Liver (tissue), 8 donors: ENCODE measurements at regions not wholly inside any gene's neighbourhood (a gene's known extent, or its start where the extent isn't known, plus 50 kb on each side); places are given as distances from the start of the nearest gene placed in this dataset.
"Not testable (repeated sequence)": the region's sequence is repeated elsewhere in the genome, so short reads cannot be mapped to it uniquely, and the experiment has no call there.

Experiments
- DNase-seq: peaks from one replicate; pipeline ENCODE4 v3.0.0-alpha.2; 2017; ENCODE audit warnings: low spot score
- H3K27ac ChIP-seq, 2 donors: one replicate each; pipeline ENCODE4 v1.7.0; 2013; ENCODE audit warnings: inconsistent platforms in 2 of 2, low read length in 2 of 2, control low read depth in 1 of 2, low read depth in 1 of 2, mild to moderate bottlenecking in 1 of 2
- H3K27me3 ChIP-seq, 4 donors: one replicate each; pipeline versions ENCODE4 v1.6.1 to v1.7.0; 2013; ENCODE audit warnings: low read length in 3 of 4, inconsistent platforms in 1 of 4, mild to moderate bottlenecking in 1 of 4, moderate library complexity in 1 of 4; ENCODE audit not compliant: control insufficient read depth in 4 of 4, insufficient read depth in 4 of 4
- H3K36me3 ChIP-seq, 4 donors: one replicate each; pipeline versions ENCODE4 v1.6.1 to v1.7.0; 2013; ENCODE audit warnings: low read length in 3 of 4, mild to moderate bottlenecking in 3 of 4, low read depth in 1 of 4, moderate library complexity in 1 of 4; ENCODE audit not compliant: control insufficient read depth in 4 of 4, insufficient read depth in 3 of 4
- H3K4me1 ChIP-seq, 4 donors: one replicate each; pipeline versions ENCODE4 v1.6.1 to v1.7.0; 2013; ENCODE audit warnings: low read length in 3 of 4, mild to moderate bottlenecking in 3 of 4, moderate library complexity in 1 of 4; ENCODE audit not compliant: control insufficient read depth in 4 of 4, insufficient read depth in 4 of 4
- H3K4me3 ChIP-seq, 3 donors: one replicate each; pipeline versions ENCODE4 v1.6.1 to v1.7.0; 2013; ENCODE audit warnings: low read length in 3 of 3, control low read depth in 1 of 3, low read depth in 1 of 3, mild to moderate bottlenecking in 1 of 3
- H3K9ac ChIP-seq, 2 donors: one replicate each; pipeline ENCODE4 v1.7.0; 2013; ENCODE audit warnings: low read length in 2 of 2, mild to moderate bottlenecking in 2 of 2, moderate library complexity in 2 of 2, control low read depth in 1 of 2, low read depth in 1 of 2
- H3K9me3 ChIP-seq, 4 donors: one replicate each; pipeline versions ENCODE4 v1.6.1 to v1.7.0; 2013; ENCODE audit warnings: low read length in 3 of 4; ENCODE audit not compliant: control insufficient read depth in 4 of 4
- EGR1 ChIP-seq, 2 donors: IDR thresholded peaks; 2 replicates each; pipeline ENCODE4 v1.6.1; 2016 to 2018; ENCODE audit warnings: antibody characterized with exemption in 2 of 2, low read depth in 2 of 2
- FOXA1 ChIP-seq: IDR thresholded peaks from 2 replicates; pipeline ENCODE4 v1.6.1; 2016; ENCODE audit warnings: antibody characterized with exemption
- FOXA2 ChIP-seq: IDR thresholded peaks from 2 replicates; pipeline ENCODE4 v1.6.1; 2016; ENCODE audit warnings: antibody characterized with exemption
- GABPA ChIP-seq, 2 donors: IDR thresholded peaks in 1 of 2; conservative IDR thresholded peaks in 1 of 2; 2 replicates each; pipeline ENCODE4 v1.6.1; 2016; ENCODE audit warnings: antibody characterized with exemption in 2 of 2, mild to moderate bottlenecking in 1 of 2, moderate library complexity in 1 of 2
- HNF4A ChIP-seq, 2 donors: conservative IDR thresholded peaks; 2 replicates each; pipeline ENCODE4 v1.6.1; 2016; ENCODE audit warnings: antibody characterized with exemption in 2 of 2, mild to moderate bottlenecking in 2 of 2
- JUND ChIP-seq, 2 donors: IDR thresholded peaks; 2 replicates each; pipeline ENCODE4 v1.6.1; 2016; ENCODE audit warnings: antibody characterized with exemption in 2 of 2
- NR2F2 ChIP-seq: IDR thresholded peaks from 2 replicates; pipeline ENCODE4 v1.6.1; 2016; ENCODE audit warnings: antibody characterized with exemption
- RAD21 ChIP-seq, 2 donors: IDR thresholded peaks; 2 replicates each; pipeline ENCODE4 v1.6.1; 2016; ENCODE audit warnings: antibody characterized with exemption in 2 of 2, mild to moderate bottlenecking in 2 of 2
- REST ChIP-seq: IDR thresholded peaks from 2 replicates; pipeline ENCODE4 v1.6.1; 2016; ENCODE audit warnings: antibody characterized with exemption, mild to moderate bottlenecking
- RXRA ChIP-seq, 2 donors: IDR thresholded peaks; 2 replicates each; pipeline ENCODE4 v1.6.1; 2017 to 2018; ENCODE audit warnings: antibody characterized with exemption in 2 of 2, mild to moderate bottlenecking in 1 of 2
- SP1 ChIP-seq: IDR thresholded peaks from 2 replicates; pipeline ENCODE4 v1.6.1; 2018; ENCODE audit warnings: antibody characterized with exemption, mild to moderate bottlenecking
- TAF1 ChIP-seq: conservative IDR thresholded peaks from 2 replicates; pipeline ENCODE4 v1.6.1; 2016; ENCODE audit warnings: antibody characterized with exemption, mild to moderate bottlenecking
- YY1 ChIP-seq: IDR thresholded peaks from 2 replicates; pipeline ENCODE4 v1.6.1; 2016; ENCODE audit warnings: antibody characterized with exemption, mild to moderate bottlenecking
- WGBS: extraction: QIAGEN DNeasy Blood & Tissue Kit; methylation state at CpG from one replicate; pipeline ENCODE4 v1.1.7; 2013; 5-methylcytosine and 5-hydroxymethylcytosine counted together
- TF ChIP-seq, protein P1 (sequence below): fragments of 150-350 bp; IDR thresholded peaks from 2 replicates; pipeline ENCODE4 v1.5.1; 2017; ENCODE audit warnings: improper control_type of control experiment, low read depth, low read length; ENCODE audit not compliant: missing input control
- TF ChIP-seq, protein P2 (sequence below): IDR thresholded peaks from 2 replicates; pipeline ENCODE4 v1.6.1; 2016; ENCODE audit warnings: antibody characterized with exemption
- TF ChIP-seq, protein P3 (sequence below): IDR thresholded peaks from 2 replicates; pipeline ENCODE4 v1.6.1; 2016; ENCODE audit warnings: antibody characterized with exemption
- donor health status: healthy.
- donor health status: healthy.
- donor health status: healthy.
- donor health status: healthy.
- donor health status: healthy.

- H3K27ac ChIP-seq: no peak overlapping the region
- TF ChIP-seq, protein P1, sequence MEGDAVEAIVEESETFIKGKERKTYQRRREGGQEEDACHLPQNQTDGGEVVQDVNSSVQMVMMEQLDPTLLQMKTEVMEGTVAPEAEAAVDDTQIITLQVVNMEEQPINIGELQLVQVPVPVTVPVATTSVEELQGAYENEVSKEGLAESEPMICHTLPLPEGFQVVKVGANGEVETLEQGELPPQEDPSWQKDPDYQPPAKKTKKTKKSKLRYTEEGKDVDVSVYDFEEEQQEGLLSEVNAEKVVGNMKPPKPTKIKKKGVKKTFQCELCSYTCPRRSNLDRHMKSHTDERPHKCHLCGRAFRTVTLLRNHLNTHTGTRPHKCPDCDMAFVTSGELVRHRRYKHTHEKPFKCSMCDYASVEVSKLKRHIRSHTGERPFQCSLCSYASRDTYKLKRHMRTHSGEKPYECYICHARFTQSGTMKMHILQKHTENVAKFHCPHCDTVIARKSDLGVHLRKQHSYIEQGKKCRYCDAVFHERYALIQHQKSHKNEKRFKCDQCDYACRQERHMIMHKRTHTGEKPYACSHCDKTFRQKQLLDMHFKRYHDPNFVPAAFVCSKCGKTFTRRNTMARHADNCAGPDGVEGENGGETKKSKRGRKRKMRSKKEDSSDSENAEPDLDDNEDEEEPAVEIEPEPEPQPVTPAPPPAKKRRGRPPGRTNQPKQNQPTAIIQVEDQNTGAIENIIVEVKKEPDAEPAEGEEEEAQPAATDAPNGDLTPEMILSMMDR: no peak
- TF ChIP-seq NR2F2 (no peak), REST (no peak), SP1 (no peak), EGR1 (IDR thresholded peaks at IDR 0.05; ENCODE audit: low read depth in 2 of 2) (no peak), GABPA (IDR thresholded peaks at IDR 0.05 in 1 of 2, conservative IDR thresholded peaks at IDR 0.05 in 1 of 2) (no peak), YY1 (no peak), FOXA2 (no peak), JUND (IDR thresholded peaks at IDR 0.05) (no peak), RAD21 (IDR thresholded peaks at IDR 0.05) (no peak), FOXA1 (no peak), RXRA (IDR thresholded peaks at IDR 0.05) (no peak)
- TF ChIP-seq, protein P2, sequence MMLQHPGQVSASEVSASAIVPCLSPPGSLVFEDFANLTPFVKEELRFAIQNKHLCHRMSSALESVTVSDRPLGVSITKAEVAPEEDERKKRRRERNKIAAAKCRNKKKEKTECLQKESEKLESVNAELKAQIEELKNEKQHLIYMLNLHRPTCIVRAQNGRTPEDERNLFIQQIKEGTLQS: no peak
- TF ChIP-seq, protein P3, sequence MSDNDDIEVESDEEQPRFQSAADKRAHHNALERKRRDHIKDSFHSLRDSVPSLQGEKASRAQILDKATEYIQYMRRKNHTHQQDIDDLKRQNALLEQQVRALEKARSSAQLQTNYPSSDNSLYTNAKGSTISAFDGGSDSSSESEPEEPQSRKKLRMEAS: no peak
- H3K9me3 ChIP-seq: no peaks in the 10 kb centered on the region
- H3K4me1 ChIP-seq: no peaks in the 10 kb centered on the region
- no peaks in the 10 kb centered on the region for H3K36me3 ChIP-seq
- H3K27me3 ChIP-seq: no peaks in the 10 kb centered on the region
- WGBS: 93% methylated on average over 4 of the region's 4 CpGs
- no peak overlapping the region for H3K4me3 ChIP-seq
- no peak overlapping the region for H3K9ac ChIP-seq
- DNase-seq: no peak
Observed at GRCh38 chr7:54947266-54947665, 71.6 kb upstream of the EGFR start.

DNA sequence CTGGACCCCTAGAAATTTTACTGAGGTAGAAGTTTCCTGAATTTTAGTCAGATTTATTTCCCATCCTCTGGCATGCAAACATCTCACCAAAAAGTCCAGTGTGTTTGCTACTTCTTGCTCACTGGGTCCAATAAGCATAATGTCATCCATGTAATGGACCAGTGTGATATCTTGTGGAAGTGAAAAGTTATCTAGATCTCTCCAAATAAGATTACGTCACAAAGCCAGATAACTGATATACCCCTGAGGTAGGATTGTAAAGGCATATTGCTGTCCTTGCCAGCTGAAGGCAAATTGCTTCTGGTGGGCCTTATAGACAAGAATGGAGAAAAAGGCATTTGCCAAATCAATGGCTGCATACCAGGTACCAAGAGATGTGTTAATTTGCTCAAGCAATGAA lies 69.3 kb upstream of the EGFR start:
- not testable (repeated sequence) for H3K4me1 ChIP-seq, H3K9ac ChIP-seq, H3K36me3 ChIP-seq, DNase-seq, H3K4me3 ChIP-seq, H3K27me3 ChIP-seq, H3K27ac ChIP-seq, H3K9me3 ChIP-seq
- WGBS: 95% methylated on average over 1 of the region's 1 CpG

DNA sequence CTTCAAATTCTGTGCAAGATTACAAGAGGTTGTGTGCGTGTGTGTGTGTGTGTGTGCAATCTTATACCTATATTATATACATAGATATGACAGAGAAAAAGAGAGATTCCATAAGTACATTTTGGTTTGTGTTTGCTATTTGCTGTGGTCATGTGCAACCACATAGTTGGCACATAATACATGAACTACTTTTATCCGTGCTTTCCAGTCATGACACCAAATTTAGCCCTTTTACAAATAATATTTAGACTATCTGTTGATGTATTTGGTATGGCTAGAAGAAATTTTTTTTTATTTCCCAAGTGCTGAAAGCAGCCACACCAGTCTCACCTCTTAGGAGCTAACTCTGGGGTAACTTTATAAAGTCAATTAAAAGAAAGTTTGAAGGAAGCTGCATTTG lies 63.5 kb upstream of the EGFR start:
- Histone ChIP-seq H3K36me3 (no peaks in the 10 kb centered on the region), H3K4me1 (no peaks in the 10 kb centered on the region), H3K4me3 (no peak overlapping the region), H3K9me3 (no peaks in the 10 kb centered on the region), H3K27ac (no peak overlapping the region), H3K9ac (no peak overlapping the region), H3K27me3 (no peaks in the 10 kb centered on the region)
- no peak for DNase-seq
- 81% methylated on average over 2 of the region's 2 CpGs for WGBS
- TF ChIP-seq TAF1: no peak
- TF ChIP-seq, protein P1: no peak
- no peak for TF ChIP-seq HNF4A (conservative IDR thresholded peaks at IDR 0.05)
- no peak for TF ChIP-seq JUND (IDR thresholded peaks at IDR 0.05)
- TF ChIP-seq, protein P2: no peak
- TF ChIP-seq, protein P3: no peak
- no peak for TF ChIP-seq RAD21 (IDR thresholded peaks at IDR 0.05)
- no peak for TF ChIP-seq SP1
- TF ChIP-seq GABPA (IDR thresholded peaks at IDR 0.05 in 1 of 2, conservative IDR thresholded peaks at IDR 0.05 in 1 of 2): no peak
